K562 (cell line): ENCODE measurements at regions not wholly inside any gene's neighbourhood (a gene's known extent, or its start where the extent isn't known, plus 50 kb on each side); places are given as distances from the start of the nearest gene placed in this dataset.

ENCODE experiments used
- JUND ChIP-seq, 2 experiments: IDR thresholded peaks; 2 replicates in 1 of 2; 3 replicates in 1 of 2; pipeline ENCODE4 v1.6.1; 2011; ENCODE audit warnings: borderline replicate concordance in 2 of 2, low read depth in 2 of 2, low read length in 2 of 2, improper control_type of control experiment in 1 of 2, missing biosample characterization in 1 of 2, missing genetic modification characterization in 1 of 2, missing genetic modification reagents in 1 of 2
- KAT7 ChIP-seq: sonication (generic); formaldehyde crosslinking; IDR thresholded peaks from 2 replicates; pipeline ENCODE4 v1.8.0; 2022; ENCODE audit warnings: missing genetic modification reagents, mild to moderate bottlenecking, borderline replicate concordance
- ZNF444 ChIP-seq: fragments of 250-450 bp; sonication (Bioruptor Pico); IDR thresholded peaks from 2 replicates; pipeline ENCODE4 v1.4.0; 2020; ENCODE audit warnings: mild to moderate bottlenecking, moderate library complexity

DNA sequence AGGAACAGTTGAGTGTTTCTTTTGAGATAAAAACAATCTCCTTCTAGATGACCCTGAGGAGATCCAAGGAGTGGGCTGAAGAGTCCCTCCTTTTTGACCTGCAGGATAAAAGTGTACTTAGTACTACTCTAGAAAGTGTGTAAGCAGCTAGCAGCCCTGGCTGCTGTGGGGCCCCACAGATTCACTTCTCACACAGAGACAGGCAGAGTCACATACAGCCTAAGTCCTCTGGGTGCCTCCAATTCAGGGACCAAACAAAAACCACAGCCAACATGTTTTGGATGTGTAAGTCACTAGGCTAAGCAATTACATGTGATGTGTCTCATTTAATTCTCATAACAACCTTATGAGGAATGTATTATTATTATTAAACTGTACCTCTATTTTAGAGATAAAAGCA lies 97.1 kb downstream of the TMEM100 start:
- no peak for TF ChIP-seq KAT7 (CRISPR knock-in tag)
- TF ChIP-seq JUND (IDR thresholded peaks at IDR 0.05; ENCODE audit: borderline replicate concordance, low read depth, low read length), result no peak
- TF ChIP-seq JUND (tag; IDR thresholded peaks at IDR 0.05; ENCODE audit: borderline replicate concordance, low read depth, low read length), result no peak
- TF ChIP-seq ZNF444 (CRISPR knock-in tag), result no peak
